ENCODE measurements at regions not wholly inside any gene's neighbourhood (a gene's known extent, or its start where the extent isn't known, plus 50 kb on each side); places are given as distances from the start of the nearest gene placed in this dataset.

GRCh38 chr6:74431873-74432580, 736.0 kb downstream of the CD109 start:
- DNase-seq (ENCODE audit: low spot score) = peak; percentile 3
- H3K27ac ChIP-seq = no peak overlapping the region
- ChIA-PET POLR2A (ENCODE audit: low non-redundant PET) (no interaction called here), CTCF (interaction anchor here (0.7 kb wide), 1 partner anchor 311 kb away, joined by 3 read pairs; no protein-coding TSS in a partner anchor)
- no peak for TF ChIP-seq CTCF (conservative IDR thresholded peaks at IDR 0.05; ENCODE audit: low read depth)

DNA sequence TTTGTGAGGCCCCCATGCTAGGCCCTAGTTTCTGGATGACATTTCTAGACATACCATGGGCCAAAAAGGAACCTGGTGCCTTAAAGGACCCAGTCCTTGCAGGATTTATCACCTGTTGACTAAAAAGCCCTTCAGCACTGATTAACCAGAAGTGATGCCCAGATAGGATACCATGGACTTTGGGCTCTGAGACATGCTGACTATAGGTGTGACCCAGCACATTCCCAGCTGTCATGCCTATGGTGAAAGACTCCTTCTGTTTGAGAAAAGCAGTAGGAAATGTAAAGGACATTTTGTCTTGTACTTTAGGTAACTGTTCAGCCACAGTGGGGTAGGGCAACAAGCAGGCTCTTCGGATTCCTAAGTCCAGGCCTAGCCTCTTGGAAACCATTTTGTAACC, 724.2 kb downstream of the CD109 start:
- H3K27ac ChIP-seq = no peak overlapping the region
- CTCF ChIA-PET = no interaction called here
- POLR2A ChIA-PET (ENCODE audit: low non-redundant PET) = no interaction called here
- DNase-seq (ENCODE audit: low spot score) = no peak
- TF ChIP-seq CTCF (conservative IDR thresholded peaks at IDR 0.05; ENCODE audit: low read depth) = no peak

- H3K27ac ChIP-seq = no peak overlapping the region
- ChIA-PET POLR2A (ENCODE audit: low non-redundant PET) (no interaction called here), CTCF (no interaction called here)
- DNase-seq (ENCODE audit: low spot score) = no peak
- TF ChIP-seq CTCF (conservative IDR thresholded peaks at IDR 0.05; ENCODE audit: low read depth) = no peak
Measured at GRCh38 chr6:74415056-74415455, 719.1 kb downstream of the CD109 start.

DNA sequence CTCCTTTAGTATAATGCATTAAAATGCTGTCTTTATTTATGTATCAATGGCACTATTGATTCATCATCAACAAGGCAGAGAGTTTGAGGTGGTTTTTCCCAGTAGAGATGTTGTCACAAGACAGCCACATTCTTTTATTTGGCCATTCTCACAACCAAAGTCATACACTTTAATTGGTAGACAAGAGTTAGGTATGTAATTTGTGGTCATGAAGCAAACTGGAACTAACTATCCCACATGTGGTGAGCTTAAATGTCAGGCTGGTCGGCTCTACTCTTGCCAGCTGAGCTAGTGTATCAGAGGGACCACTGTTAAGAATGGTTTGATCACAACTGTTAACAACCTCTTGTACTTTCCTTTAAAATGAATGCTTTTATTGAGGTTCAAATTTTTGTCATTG, 714.6 kb downstream of the CD109 start:
- no peak for TF ChIP-seq CTCF (conservative IDR thresholded peaks at IDR 0.05; ENCODE audit: low read depth)
- ChIA-PET CTCF (no interaction called here), POLR2A (ENCODE audit: low non-redundant PET) (no interaction called here)
- H3K27ac ChIP-seq = no peak overlapping the region
- DNase-seq (ENCODE audit: low spot score) = no peak

DNA sequence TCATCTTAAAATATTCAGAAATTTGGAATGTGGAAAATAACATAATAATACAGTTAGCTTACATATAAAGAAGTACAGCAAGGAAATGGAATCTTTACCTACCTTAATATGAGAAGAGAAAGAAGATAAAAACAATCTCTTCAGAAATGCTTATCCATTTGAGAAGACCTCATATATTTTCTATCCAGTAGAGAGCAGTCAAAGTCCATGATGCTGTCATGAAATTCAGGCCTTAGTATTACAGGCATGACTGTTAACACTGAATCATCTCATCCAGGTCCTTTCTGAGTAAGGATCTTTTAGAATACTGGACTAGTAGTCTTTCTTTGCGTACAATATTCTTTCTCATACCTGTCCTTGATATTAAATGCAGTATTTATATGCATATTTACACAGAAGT, 713.4 kb downstream of the CD109 start:
- TF ChIP-seq CTCF (conservative IDR thresholded peaks at IDR 0.05; ENCODE audit: low read depth) = peak; percentile 64
- ChIA-PET CTCF (interaction anchor here (0.5 to 2.2 kb wide), 12 partner anchors 8 to 1940 kb away, joined by 3 to 27 read pairs (median 4); partner anchors contain the start of gene COL12A1), POLR2A (ENCODE audit: low non-redundant PET) (no interaction called here)
- DNase-seq (ENCODE audit: low spot score) = peak; percentile 33
- H3K27ac ChIP-seq = no peak overlapping the region

GRCh38 chr6:74408844-74409243, 712.8 kb downstream of the CD109 start:
- no peak overlapping the region for H3K27ac ChIP-seq
- no peak for TF ChIP-seq CTCF (conservative IDR thresholded peaks at IDR 0.05; ENCODE audit: low read depth)
- ChIA-PET POLR2A (ENCODE audit: low non-redundant PET) (no interaction called here), CTCF (interaction anchor here (0.5 to 2.2 kb wide), 15 partner anchors 9 to 803 kb away, joined by 3 to 27 read pairs (median 4); partner anchors contain the start of gene COL12A1)
- no peak for DNase-seq (ENCODE audit: low spot score)
